ENCODE measurements at regions not wholly inside any gene's neighbourhood (a gene's known extent, or its start where the extent isn't known, plus 50 kb on each side); places are given as distances from the start of the nearest gene placed in this dataset.
"Not testable (repeated sequence)": the region's sequence is repeated elsewhere in the genome, so short reads cannot be mapped to it uniquely, and the experiment has no call there.

- not testable (repeated sequence) for TF ChIP-seq CTCF (IDR thresholded peaks at IDR 0.05; ENCODE audit: low read length); EZH2 (IDR thresholded peaks at IDR 0.05; ENCODE audit: borderline replicate concordance, low read length)
Observed at GRCh38 chr2:87343347-87343746, 321.7 kb upstream of the PLGLB1 start.
